ENCODE measurements at regions not wholly inside any gene's neighbourhood (a gene's known extent, or its start where the extent isn't known, plus 50 kb on each side); places are given as distances from the start of the nearest gene placed in this dataset.

GRCh38 chr10:61301575-61301974 is 151.6 kb downstream of the TMEM26 start:
- TF ChIP-seq ZNF384 (IDR thresholded peaks at IDR 0.05) (no peak), FOXA1 (IDR thresholded peaks at IDR 0.05) (no peak), PKNOX1 (IDR thresholded peaks at IDR 0.05) (no peak), ELF4 (IDR thresholded peaks at IDR 0.05) (no peak), FOXM1 (IDR thresholded peaks at IDR 0.05; ENCODE audit: borderline replicate concordance) (no peak), NFRKB (IDR thresholded peaks at IDR 0.05) (no peak), BHLHE40 (IDR thresholded peaks at IDR 0.05; ENCODE audit: borderline replicate concordance) (no peak), TARDBP (IDR thresholded peaks at IDR 0.05) (no peak), SP1 (IDR thresholded peaks at IDR 0.05) (no peak), L3MBTL2 (conservative IDR thresholded peaks at IDR 0.05) (no peak)
